ENCODE measurements at regions not wholly inside any gene's neighbourhood (a gene's known extent, or its start where the extent isn't known, plus 50 kb on each side); places are given as distances from the start of the nearest gene placed in this dataset.

GRCh38 chr20:17100506-17100905 lies 126.3 kb upstream of the PCSK2 start:
- TF ChIP-seq CTCF (IDR thresholded peaks at IDR 0.05; ENCODE audit: poor library complexity): no peak
- TF ChIP-seq EZH2phosphoT487 (IDR thresholded peaks at IDR 0.05; ENCODE audit: low read depth, severe bottlenecking, unreplicated experiment): no peak
- TF ChIP-seq EZH2 (IDR thresholded peaks at IDR 0.05; ENCODE audit: borderline replicate concordance): no peak

All from hepatocyte (in vitro differentiated cells).